ENCODE measurements at regions not wholly inside any gene's neighbourhood (a gene's known extent, or its start where the extent isn't known, plus 50 kb on each side); places are given as distances from the start of the nearest gene placed in this dataset.

DNA sequence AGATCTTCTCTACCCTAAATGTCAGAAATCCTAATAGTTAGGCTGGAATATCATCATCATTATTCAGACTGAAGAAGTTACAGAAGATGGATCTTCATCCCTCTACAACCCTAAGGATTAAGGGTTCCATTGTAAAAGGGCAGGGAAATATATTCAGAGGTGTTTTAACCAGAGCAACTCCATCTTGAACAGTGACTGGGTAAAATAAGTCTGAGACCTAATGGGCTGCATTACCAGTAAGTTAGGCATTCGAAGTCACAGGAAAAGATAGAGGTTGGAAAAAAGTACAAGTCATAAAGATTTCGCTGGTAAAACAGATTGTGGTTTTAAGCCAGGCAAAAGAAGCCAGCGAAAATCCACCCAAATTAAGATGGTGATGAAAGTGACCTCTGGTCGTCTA is 968.7 kb downstream of the CNTNAP5 start:
- Histone ChIP-seq H3K4me2 (ENCODE audit: low read length) (no peak overlapping the region), H2AFZ (ENCODE audit: low read depth, low read length) (no peak overlapping the region), H3K79me2 (ENCODE audit: low read length) (no peaks in the 10 kb centered on the region), H3K9ac (ENCODE audit: low read length) (no peak overlapping the region), H3K27me3 (ENCODE audit: low read depth, low read length) (no peaks in the 10 kb centered on the region), H4K20me1 (ENCODE audit: insufficient read depth, low read length) (no peaks in the 10 kb centered on the region), H3K27ac (ENCODE audit: low read length) (no peak overlapping the region), H3K4me1 (ENCODE audit: low read length) (peaks cover 3% of the 10 kb centered on the region; the same call in 1 of the 2 replicates), H3K9me3 (ENCODE audit: insufficient read depth, low read length) (no peaks in the 10 kb centered on the region), H3K4me3 (ENCODE audit: low read length) (no peak overlapping the region), H3K36me3 (replicated peaks; ENCODE audit: low read depth, low read length) (no peaks in the 10 kb centered on the region)
- TF ChIP-seq EZH2phosphoT487 (IDR thresholded peaks at IDR 0.05; ENCODE audit: low read depth) = no peak
- TF ChIP-seq, protein P1, sequence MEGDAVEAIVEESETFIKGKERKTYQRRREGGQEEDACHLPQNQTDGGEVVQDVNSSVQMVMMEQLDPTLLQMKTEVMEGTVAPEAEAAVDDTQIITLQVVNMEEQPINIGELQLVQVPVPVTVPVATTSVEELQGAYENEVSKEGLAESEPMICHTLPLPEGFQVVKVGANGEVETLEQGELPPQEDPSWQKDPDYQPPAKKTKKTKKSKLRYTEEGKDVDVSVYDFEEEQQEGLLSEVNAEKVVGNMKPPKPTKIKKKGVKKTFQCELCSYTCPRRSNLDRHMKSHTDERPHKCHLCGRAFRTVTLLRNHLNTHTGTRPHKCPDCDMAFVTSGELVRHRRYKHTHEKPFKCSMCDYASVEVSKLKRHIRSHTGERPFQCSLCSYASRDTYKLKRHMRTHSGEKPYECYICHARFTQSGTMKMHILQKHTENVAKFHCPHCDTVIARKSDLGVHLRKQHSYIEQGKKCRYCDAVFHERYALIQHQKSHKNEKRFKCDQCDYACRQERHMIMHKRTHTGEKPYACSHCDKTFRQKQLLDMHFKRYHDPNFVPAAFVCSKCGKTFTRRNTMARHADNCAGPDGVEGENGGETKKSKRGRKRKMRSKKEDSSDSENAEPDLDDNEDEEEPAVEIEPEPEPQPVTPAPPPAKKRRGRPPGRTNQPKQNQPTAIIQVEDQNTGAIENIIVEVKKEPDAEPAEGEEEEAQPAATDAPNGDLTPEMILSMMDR (IDR thresholded peaks at IDR 0.05; ENCODE audit: low read depth, low read length) = no peak

DNA sequence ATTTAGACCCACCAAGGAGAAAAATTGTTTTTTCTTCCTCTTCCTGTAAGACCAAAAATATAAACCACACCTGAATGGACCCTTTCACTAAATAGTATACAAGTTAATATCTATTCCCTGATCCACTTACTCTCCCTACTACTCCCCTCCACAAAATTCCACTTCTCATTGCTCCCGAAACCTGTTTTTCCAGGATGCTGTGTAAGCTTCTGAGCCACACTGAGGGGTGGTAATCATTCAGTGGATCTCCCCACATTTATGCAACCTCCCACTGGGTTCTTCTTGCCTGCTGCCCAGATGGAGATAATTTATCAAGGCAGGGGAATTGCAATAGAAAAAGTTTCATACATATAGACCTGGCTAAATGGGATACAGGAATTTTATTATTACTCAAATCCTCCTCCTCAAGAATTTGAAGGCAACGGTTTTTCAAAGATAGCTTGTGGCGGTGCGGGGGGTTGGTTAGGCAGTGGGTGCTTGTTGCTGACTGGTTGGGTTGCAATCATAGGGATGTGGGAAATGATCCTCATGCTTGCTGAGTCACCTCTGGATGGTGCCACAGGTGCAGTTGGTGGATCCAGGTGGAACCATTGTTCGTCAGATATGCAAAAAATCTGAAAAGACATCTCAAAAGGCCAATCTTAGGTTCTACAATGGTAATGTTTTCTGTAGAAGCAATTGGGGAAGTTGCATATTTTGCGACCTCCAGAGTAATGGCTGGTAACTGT is 970.3 kb downstream of the CNTNAP5 start:
- Histone ChIP-seq H4K20me1 (ENCODE audit: insufficient read depth, low read length) (no peaks in the 10 kb centered on the region), H3K36me3 (replicated peaks; ENCODE audit: low read depth, low read length) (no peaks in the 10 kb centered on the region), H3K27me3 (ENCODE audit: low read depth, low read length) (no peaks in the 10 kb centered on the region), H3K9me3 (ENCODE audit: insufficient read depth, low read length) (no peaks in the 10 kb centered on the region), H3K4me1 (ENCODE audit: low read length) (no peaks in the 10 kb centered on the region), H3K9ac (ENCODE audit: low read length) (no peak overlapping the region), H3K79me2 (ENCODE audit: low read length) (no peaks in the 10 kb centered on the region), H3K4me3 (ENCODE audit: low read length) (no peak overlapping the region), H3K4me2 (ENCODE audit: low read length) (no peak overlapping the region), H3K27ac (ENCODE audit: low read length) (no peak overlapping the region), H2AFZ (ENCODE audit: low read depth, low read length) (no peak overlapping the region)
- TF ChIP-seq, protein P1 (IDR thresholded peaks at IDR 0.05; ENCODE audit: low read depth, low read length) = no peak
- no peak for TF ChIP-seq EZH2phosphoT487 (IDR thresholded peaks at IDR 0.05; ENCODE audit: low read depth)

DNA sequence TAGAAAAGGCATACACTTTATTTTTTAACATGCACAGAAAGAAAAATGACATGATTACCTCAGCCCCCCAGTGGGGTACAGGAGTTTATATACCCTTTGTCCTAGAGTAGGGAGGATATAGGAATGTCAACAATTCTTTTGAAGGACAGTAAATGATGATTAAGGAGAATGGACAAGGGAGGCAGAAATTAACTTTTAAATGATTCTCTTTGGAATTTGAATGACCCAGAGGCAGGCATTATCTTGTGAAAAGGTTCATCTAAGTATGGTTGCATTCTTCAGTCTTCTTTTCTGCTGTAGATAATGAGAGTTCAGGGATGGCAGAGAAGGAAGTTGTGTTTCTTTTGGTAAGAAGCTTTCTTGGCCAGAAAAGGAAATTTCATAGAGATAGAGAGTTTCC is 971.3 kb downstream of the CNTNAP5 start:
- no peaks in the 10 kb centered on the region for H3K36me3 ChIP-seq (replicated peaks; ENCODE audit: low read depth, low read length)

DNA sequence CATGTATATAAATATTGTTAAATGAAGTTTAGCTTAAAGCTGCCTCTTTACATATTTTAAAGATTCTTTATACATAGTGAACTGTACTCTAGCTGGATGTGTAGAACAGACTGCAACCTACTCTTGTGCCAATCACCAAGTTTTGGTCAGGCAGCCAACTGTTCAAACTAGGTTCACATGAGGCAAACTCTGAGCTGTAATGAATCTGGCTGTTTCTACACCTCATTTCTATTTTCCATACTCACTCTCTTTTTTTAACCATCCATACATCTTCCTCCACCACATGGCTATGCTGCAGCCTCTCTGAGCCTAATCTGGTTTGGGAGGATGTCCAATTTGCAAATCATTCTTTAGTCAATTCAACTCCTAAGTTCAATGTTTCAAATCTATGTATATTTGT is 974.8 kb downstream of the CNTNAP5 start:
- Histone ChIP-seq H3K27ac (ENCODE audit: low read length) (no peak overlapping the region), H3K4me2 (ENCODE audit: low read length) (no peak overlapping the region)

More for the DNA sequence above, 971.3 kb downstream of the CNTNAP5 start:
- Histone ChIP-seq H3K27me3 (ENCODE audit: low read depth, low read length) (no peaks in the 10 kb centered on the region), H3K79me2 (ENCODE audit: low read length) (no peaks in the 10 kb centered on the region), H3K4me2 (ENCODE audit: low read length) (no peak overlapping the region), H3K27ac (ENCODE audit: low read length) (no peak overlapping the region), H2AFZ (ENCODE audit: low read depth, low read length) (no peak overlapping the region), H3K4me3 (ENCODE audit: low read length) (no peak overlapping the region), H3K9ac (ENCODE audit: low read length) (no peak overlapping the region), H4K20me1 (ENCODE audit: insufficient read depth, low read length) (no peaks in the 10 kb centered on the region), H3K4me1 (ENCODE audit: low read length) (no peaks in the 10 kb centered on the region), H3K9me3 (ENCODE audit: insufficient read depth, low read length) (no peaks in the 10 kb centered on the region)
- TF ChIP-seq, protein P1 (IDR thresholded peaks at IDR 0.05; ENCODE audit: low read depth, low read length) = no peak
- no peak for TF ChIP-seq EZH2phosphoT487 (IDR thresholded peaks at IDR 0.05; ENCODE audit: low read depth)

More for the DNA sequence above, 974.8 kb downstream of the CNTNAP5 start:
- no peak overlapping the region for H2AFZ ChIP-seq (ENCODE audit: low read depth, low read length)
- H3K27me3 ChIP-seq (ENCODE audit: low read depth, low read length) = no peaks in the 10 kb centered on the region
- H4K20me1 ChIP-seq (ENCODE audit: insufficient read depth, low read length) = no peaks in the 10 kb centered on the region
- H3K36me3 ChIP-seq (replicated peaks; ENCODE audit: low read depth, low read length) = no peaks in the 10 kb centered on the region
- no peak overlapping the region for H3K9ac ChIP-seq (ENCODE audit: low read length)
- TF ChIP-seq, protein P1 (IDR thresholded peaks at IDR 0.05; ENCODE audit: low read depth, low read length) = no peak
- no peak overlapping the region for H3K4me3 ChIP-seq (ENCODE audit: low read length)
- H3K79me2 ChIP-seq (ENCODE audit: low read length) = no peaks in the 10 kb centered on the region
- H3K4me1 ChIP-seq (ENCODE audit: low read length) = no peaks in the 10 kb centered on the region
- no peaks in the 10 kb centered on the region for H3K9me3 ChIP-seq (ENCODE audit: insufficient read depth, low read length)
